MM.1S (cell line): ENCODE measurements at regions not wholly inside any gene's neighbourhood (a gene's known extent, or its start where the extent isn't known, plus 50 kb on each side); places are given as distances from the start of the nearest gene placed in this dataset.

Experiments used
- DNase-seq: peaks from one replicate; pipeline ENCODE4 v3.0.0-alpha.2; 2015
- H2AFZ ChIP-seq: fragments of 300-600 bp; sonication (generic); 2 replicates; pipeline ENCODE4 v1.6.0; 2016; ENCODE audit warnings: antibody characterized with exemption, low read length
- H3F3A ChIP-seq: fragments of 300-600 bp; sonication (generic); 2 replicates; pipeline ENCODE4 v1.6.1; 2016; ENCODE audit warnings: mild to moderate bottlenecking, antibody characterized with exemption, low read length, moderate library complexity, mixed read lengths; ENCODE audit not compliant: insufficient read depth
- H3K27ac ChIP-seq: fragments of 300-600 bp; sonication (generic); 2 replicates; pipeline ENCODE4 v1.5.1; 2016; ENCODE audit warnings: mild to moderate bottlenecking, low read length
- H3K27me3 ChIP-seq: fragments of 300-600 bp; sonication (generic); replicated peaks from 2 replicates; pipeline ENCODE4 v1.6.0; 2016; ENCODE audit warnings: low read length; ENCODE audit not compliant: insufficient read depth
- H3K36me3 ChIP-seq: fragments of 300-600 bp; sonication (generic); replicated peaks from 2 replicates; pipeline ENCODE4 v1.6.1; 2016; ENCODE audit warnings: mild to moderate bottlenecking, low read length, mixed read lengths; ENCODE audit not compliant: insufficient read depth
- H3K4me1 ChIP-seq: fragments of 300-600 bp; sonication (generic); 2 replicates; pipeline ENCODE4 v1.6.1; 2016; ENCODE audit warnings: low read length, mixed read lengths
- H3K4me2 ChIP-seq: fragments of 300-600 bp; sonication (generic); 2 replicates; pipeline ENCODE4 v1.6.0; 2016; ENCODE audit warnings: low read depth, low read length
- H3K4me3 ChIP-seq: fragments of 300-600 bp; sonication (generic); 2 replicates; pipeline ENCODE4 v1.5.1; 2016; ENCODE audit warnings: low read length, mixed read lengths
- H3K79me2 ChIP-seq: fragments of 300-600 bp; sonication (generic); 2 replicates; pipeline ENCODE4 v1.6.1; 2016; ENCODE audit warnings: mixed run types, low read length, mixed read lengths
- H3K9ac ChIP-seq: fragments of 300-600 bp; sonication (generic); 2 replicates; pipeline ENCODE4 v1.6.1; 2016; ENCODE audit warnings: low read length, mixed read lengths
- H3K9me2 ChIP-seq: fragments of 300-600 bp; sonication (generic); replicated peaks from 2 replicates; pipeline ENCODE4 v1.6.1; 2016; ENCODE audit warnings: mild to moderate bottlenecking, low read length, mixed read lengths; ENCODE audit not compliant: insufficient read depth
- H3K9me3 ChIP-seq: fragments of 300-600 bp; sonication (generic); replicated peaks from 2 replicates; pipeline ENCODE4 v1.6.1; 2016; ENCODE audit warnings: mild to moderate bottlenecking, low read length, mixed read lengths; ENCODE audit not compliant: insufficient read depth
- H4K20me1 ChIP-seq: fragments of 300-600 bp; sonication (generic); 2 replicates; pipeline ENCODE4 v1.6.1; 2016; ENCODE audit warnings: mild to moderate bottlenecking, low read length, moderate library complexity, mixed read lengths; ENCODE audit not compliant: insufficient read depth
- EZH2 ChIP-seq: fragments of 300-600 bp; sonication (generic); optimal IDR thresholded peaks from 2 replicates; pipeline ENCODE3; 2017; ENCODE audit warnings: low read depth, mild to moderate bottlenecking, antibody characterized with exemption, low read length, mixed read lengths
- EZH2phosphoT487 ChIP-seq: fragments of 300-600 bp; sonication (generic); IDR thresholded peaks from 2 replicates; pipeline ENCODE4 v1.6.1; 2018; ENCODE audit warnings: antibody characterized with exemption, low read length
- TF ChIP-seq, protein P1 (sequence below): fragments of 300-600 bp; sonication (generic); IDR thresholded peaks from 2 replicates; pipeline ENCODE4 v1.5.1; 2016; ENCODE audit warnings: antibody characterized with exemption, low read length, mixed read lengths

- no peaks in the 10 kb centered on the region for H3F3A ChIP-seq
- TF ChIP-seq EZH2phosphoT487 (no peak), EZH2 (no peak)
- TF ChIP-seq, protein P1, sequence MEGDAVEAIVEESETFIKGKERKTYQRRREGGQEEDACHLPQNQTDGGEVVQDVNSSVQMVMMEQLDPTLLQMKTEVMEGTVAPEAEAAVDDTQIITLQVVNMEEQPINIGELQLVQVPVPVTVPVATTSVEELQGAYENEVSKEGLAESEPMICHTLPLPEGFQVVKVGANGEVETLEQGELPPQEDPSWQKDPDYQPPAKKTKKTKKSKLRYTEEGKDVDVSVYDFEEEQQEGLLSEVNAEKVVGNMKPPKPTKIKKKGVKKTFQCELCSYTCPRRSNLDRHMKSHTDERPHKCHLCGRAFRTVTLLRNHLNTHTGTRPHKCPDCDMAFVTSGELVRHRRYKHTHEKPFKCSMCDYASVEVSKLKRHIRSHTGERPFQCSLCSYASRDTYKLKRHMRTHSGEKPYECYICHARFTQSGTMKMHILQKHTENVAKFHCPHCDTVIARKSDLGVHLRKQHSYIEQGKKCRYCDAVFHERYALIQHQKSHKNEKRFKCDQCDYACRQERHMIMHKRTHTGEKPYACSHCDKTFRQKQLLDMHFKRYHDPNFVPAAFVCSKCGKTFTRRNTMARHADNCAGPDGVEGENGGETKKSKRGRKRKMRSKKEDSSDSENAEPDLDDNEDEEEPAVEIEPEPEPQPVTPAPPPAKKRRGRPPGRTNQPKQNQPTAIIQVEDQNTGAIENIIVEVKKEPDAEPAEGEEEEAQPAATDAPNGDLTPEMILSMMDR: no peak
- no peak overlapping the region for H3K9ac ChIP-seq
- H3K9me3 ChIP-seq: no peaks in the 10 kb centered on the region
- no peak overlapping the region for H3K4me2 ChIP-seq
- H2AFZ ChIP-seq: no peak overlapping the region
- H3K9me2 ChIP-seq: no peaks in the 10 kb centered on the region
- no peaks in the 10 kb centered on the region for H4K20me1 ChIP-seq
- H3K4me3 ChIP-seq: no peak overlapping the region
- H3K27ac ChIP-seq: no peak overlapping the region
- H3K4me1 ChIP-seq: no peaks in the 10 kb centered on the region
- DNase-seq: no peak
- no peaks in the 10 kb centered on the region for H3K36me3 ChIP-seq
- H3K27me3 ChIP-seq: peaks cover 98% of the 10 kb centered on the region
- no peaks in the 10 kb centered on the region for H3K79me2 ChIP-seq
These were observed 384.9 kb downstream of the SHANK2 start for GRCh38 chr11:70867281-70868047.

- H3K4me3 ChIP-seq: no peak overlapping the region
- H3K4me1 ChIP-seq: no peaks in the 10 kb centered on the region
- no peak overlapping the region for H3K4me2 ChIP-seq
- no peak overlapping the region for H3K27ac ChIP-seq
- DNase-seq: no peak
- H3K36me3 ChIP-seq: no peaks in the 10 kb centered on the region
- no peaks in the 10 kb centered on the region for H3K9me2 ChIP-seq
- H4K20me1 ChIP-seq: no peaks in the 10 kb centered on the region
- H3F3A ChIP-seq: no peaks in the 10 kb centered on the region
- H3K9ac ChIP-seq: no peak overlapping the region
- TF ChIP-seq EZH2phosphoT487 (no peak), EZH2 (no peak)
- TF ChIP-seq, protein P1: no peak
- H3K79me2 ChIP-seq: no peaks in the 10 kb centered on the region
- H3K9me3 ChIP-seq: no peaks in the 10 kb centered on the region
- H2AFZ ChIP-seq: no peak overlapping the region
- peaks cover 98% of the 10 kb centered on the region for H3K27me3 ChIP-seq
These were observed 384.0 kb downstream of the SHANK2 start for GRCh38 chr11:70868341-70868885.

DNA sequence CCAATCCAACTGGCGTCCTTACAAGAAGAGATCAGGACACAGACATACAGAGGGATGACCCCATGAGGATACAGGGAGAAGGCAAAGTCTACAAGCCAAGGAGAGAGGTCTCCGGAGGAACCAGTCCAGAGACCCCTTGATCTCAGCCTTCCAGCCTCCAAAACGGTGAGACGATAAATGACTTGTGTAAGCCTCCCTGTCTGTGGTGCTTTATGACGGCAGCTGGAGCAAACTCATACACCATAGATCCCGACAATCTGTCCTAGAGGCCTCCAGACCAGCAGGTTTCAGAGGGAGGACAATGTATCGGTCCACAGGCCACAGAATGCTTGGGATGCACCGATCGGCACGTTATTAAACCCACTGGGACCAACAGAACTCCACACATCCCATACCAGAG is 383.3 kb downstream of the SHANK2 start:
- Histone ChIP-seq H3K9me3 (no peaks in the 10 kb centered on the region), H3F3A (no peaks in the 10 kb centered on the region), H4K20me1 (no peaks in the 10 kb centered on the region), H3K9ac (no peak overlapping the region), H3K79me2 (no peaks in the 10 kb centered on the region), H3K27ac (no peak overlapping the region), H3K9me2 (no peaks in the 10 kb centered on the region), H3K36me3 (no peaks in the 10 kb centered on the region), H3K4me2 (no peak overlapping the region), H3K4me3 (no peak overlapping the region), H3K27me3 (peaks cover 98% of the 10 kb centered on the region), H3K4me1 (no peaks in the 10 kb centered on the region), H2AFZ (no peak overlapping the region)
- TF ChIP-seq, protein P1: no peak
- TF ChIP-seq EZH2phosphoT487: no peak
- no peak for DNase-seq
